ENCODE measurements at regions not wholly inside any gene's neighbourhood (a gene's known extent, or its start where the extent isn't known, plus 50 kb on each side); places are given as distances from the start of the nearest gene placed in this dataset.

- no peak for DNase-seq (ENCODE audit: extremely low read depth, low read depth)
- TF ChIP-seq, protein P1, sequence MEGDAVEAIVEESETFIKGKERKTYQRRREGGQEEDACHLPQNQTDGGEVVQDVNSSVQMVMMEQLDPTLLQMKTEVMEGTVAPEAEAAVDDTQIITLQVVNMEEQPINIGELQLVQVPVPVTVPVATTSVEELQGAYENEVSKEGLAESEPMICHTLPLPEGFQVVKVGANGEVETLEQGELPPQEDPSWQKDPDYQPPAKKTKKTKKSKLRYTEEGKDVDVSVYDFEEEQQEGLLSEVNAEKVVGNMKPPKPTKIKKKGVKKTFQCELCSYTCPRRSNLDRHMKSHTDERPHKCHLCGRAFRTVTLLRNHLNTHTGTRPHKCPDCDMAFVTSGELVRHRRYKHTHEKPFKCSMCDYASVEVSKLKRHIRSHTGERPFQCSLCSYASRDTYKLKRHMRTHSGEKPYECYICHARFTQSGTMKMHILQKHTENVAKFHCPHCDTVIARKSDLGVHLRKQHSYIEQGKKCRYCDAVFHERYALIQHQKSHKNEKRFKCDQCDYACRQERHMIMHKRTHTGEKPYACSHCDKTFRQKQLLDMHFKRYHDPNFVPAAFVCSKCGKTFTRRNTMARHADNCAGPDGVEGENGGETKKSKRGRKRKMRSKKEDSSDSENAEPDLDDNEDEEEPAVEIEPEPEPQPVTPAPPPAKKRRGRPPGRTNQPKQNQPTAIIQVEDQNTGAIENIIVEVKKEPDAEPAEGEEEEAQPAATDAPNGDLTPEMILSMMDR (IDR thresholded peaks at IDR 0.05; ENCODE audit: low read depth, low read length, missing control alignments) = no peak
- no peak overlapping the region for H3K4me3 ChIP-seq (replicated peaks; ENCODE audit: low read depth, low read length)
Measured at GRCh38 chr13:38636073-38636472, 50.8 kb upstream of the FREM2 start.

DNA sequence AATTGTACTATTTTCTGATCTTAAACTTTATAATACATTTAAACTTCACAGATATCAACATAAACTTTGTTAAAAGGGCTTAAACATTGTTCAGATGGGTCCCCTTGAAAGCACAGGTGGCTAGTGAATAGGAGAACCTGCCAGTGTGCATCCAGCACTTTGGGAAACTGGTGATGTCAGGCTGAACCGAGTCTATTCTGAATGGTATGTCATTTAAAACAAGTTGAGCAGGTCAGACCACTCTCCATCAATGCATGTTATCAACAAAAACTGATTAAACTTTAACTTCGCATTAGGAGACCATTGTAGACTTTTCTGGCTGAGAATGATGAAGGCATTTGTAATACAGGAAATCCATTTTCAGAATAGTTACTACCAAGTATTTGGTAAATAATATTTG lies 50.1 kb upstream of the FREM2 start:
- no peak overlapping the region for H3K4me3 ChIP-seq (replicated peaks; ENCODE audit: low read depth, low read length)
- no peak for DNase-seq (ENCODE audit: extremely low read depth, low read depth)
- TF ChIP-seq, protein P1 (IDR thresholded peaks at IDR 0.05; ENCODE audit: low read depth, low read length, missing control alignments) = no peak

Data from HFF-Myc (cell line).